ENCODE measurements at regions not wholly inside any gene's neighbourhood (a gene's known extent, or its start where the extent isn't known, plus 50 kb on each side); places are given as distances from the start of the nearest gene placed in this dataset.

GRCh38 chr16:88303405-88303804 lies 79.4 kb upstream of the ZNF469 start:
- Histone ChIP-seq H4K8ac (ENCODE audit: extremely low read depth, insufficient read depth, low read length) (no peak overlapping the region), H3K4me1 (replicated peaks in 1 of 4; ENCODE audit: control insufficient read depth in 3 of 4, insufficient read depth in 4 of 4, low read length in 3 of 4) (no peaks in the 10 kb centered on the region; a peak in 1 of 7 replicates), H3K79me2 (ENCODE audit: control insufficient read depth in 1 of 2, insufficient read depth in 2 of 2, low read length in 2 of 2) (no peaks in the 10 kb centered on the region), H3K36me3 (ENCODE audit: control insufficient read depth in 2 of 4, insufficient read depth in 4 of 4, low read length in 3 of 4) (no peaks in the 10 kb centered on the region; a peak in 1 of 8 replicates), H3K4me2 (ENCODE audit: insufficient read depth in 1 of 2, low read depth in 2 of 2, low read length in 2 of 2) (no peak overlapping the region), H3K18ac (ENCODE audit: extremely low read depth, low read length) (no peak overlapping the region), H4K91ac (replicated peaks; ENCODE audit: insufficient read length, low read length) (no peak overlapping the region), H3K9me3 (ENCODE audit: insufficient read depth in 2 of 2, low read depth in 1 of 2, low read length in 1 of 2) (peaks cover 6 to 14% of the 10 kb centered on the region in 2 experiments; a peak in 2 of 4 replicates), H2BK5ac (ENCODE audit: low read depth, low read length) (no peak overlapping the region), H3K27ac (ENCODE audit: low read depth, low read length) (no peak overlapping the region), H4K20me1 (replicated peaks in 1 of 2; ENCODE audit: control insufficient read depth in 1 of 2, insufficient read depth in 2 of 2, low read length in 2 of 2) (peaks cover 0 to 5% of the 10 kb centered on the region in 2 experiments), H2BK120ac (replicated peaks; ENCODE audit: low read depth, low read length) (no peak overlapping the region), H2AFZ (ENCODE audit: low read length) (no peak overlapping the region), H3K4me3 (ENCODE audit: extremely low read depth in 1 of 4, insufficient read depth in 2 of 4, low read depth in 3 of 4, low read length in 4 of 4) (no peak overlapping the region), H3K14ac (ENCODE audit: insufficient read length) (no peak overlapping the region), H2BK12ac (ENCODE audit: low read depth, low read length) (no peak overlapping the region), H3K27me3 (replicated peaks in 1 of 4; ENCODE audit: control insufficient read depth in 3 of 4, extremely low read depth in 1 of 4, insufficient read depth in 3 of 4, low read length in 3 of 4) (no peaks in the 10 kb centered on the region), H3K9ac (replicated peaks in 1 of 4; ENCODE audit: extremely low read depth in 1 of 4, low read depth in 3 of 4, low read length in 3 of 4) (no peak overlapping the region), H3K56ac (replicated peaks; ENCODE audit: insufficient read length, low read depth, low read length) (no peak overlapping the region), H2BK20ac (ENCODE audit: low read length) (no peak overlapping the region), H2AK5ac (ENCODE audit: low read depth, low read length) (no peak overlapping the region), H3K23ac (ENCODE audit: insufficient read length) (no peak overlapping the region), H3K23me2 (ENCODE audit: low read depth, low read length) (no peaks in the 10 kb centered on the region), H2BK15ac (ENCODE audit: low read length) (no peak overlapping the region), H3K79me1 (ENCODE audit: low read depth, low read length) (peaks cover 3% of the 10 kb centered on the region; the same call in 1 of the 2 replicates), H4K5ac (ENCODE audit: insufficient read length, low read depth, low read length) (no peak overlapping the region), H3K4ac (replicated peaks; ENCODE audit: insufficient read length, low read depth, low read length) (no peak overlapping the region)
- TF ChIP-seq TEAD4 (IDR thresholded peaks at IDR 0.05; ENCODE audit: low read depth, low read length) (no peak), RNF2 (IDR thresholded peaks at IDR 0.05; ENCODE audit: borderline replicate concordance, low read depth, low read length, missing control alignments, poor library complexity, severe bottlenecking) (no peak), SUZ12 (IDR thresholded peaks at IDR 0.05; ENCODE audit: low read length) (no peak), SRF (IDR thresholded peaks at IDR 0.05; ENCODE audit: low read depth, low read length) (no peak), TBP (IDR thresholded peaks at IDR 0.05; ENCODE audit: low read depth, low read length) (no peak), CREB1 (IDR thresholded peaks at IDR 0.05) (no peak), CBX8 (IDR thresholded peaks at IDR 0.05; ENCODE audit: borderline replicate concordance, low read depth, low read length) (no peak), EGR1 (IDR thresholded peaks at IDR 0.05; ENCODE audit: borderline replicate concordance, low read depth, low read length) (no peak), CHD2 (IDR thresholded peaks at IDR 0.05; ENCODE audit: low read length) (no peak)
- WGBS, 2 experiments (ENCODE audit: extremely low coverage in 1 of 2, insufficient coverage in 1 of 2, insufficient read length in 1 of 2, insufficient replicate concordance in 2 of 2, low coverage in 1 of 2, low lambda C conversion rate in 2 of 2, missing lambda C conversion rate in 1 of 2): 91% methylated on average over 6 of the region's 6 CpGs; no CpG with 5 or more reads in 1 of the 2 experiments
- FAIRE-seq (no peak), DNase-seq (ENCODE audit: low read depth in 1 of 2, low spot score in 2 of 2) (no peak)
- ChIA-PET CTCF (ENCODE audit: partially characterized antibody) (no interaction called here), POLR2A (ENCODE audit: partially characterized antibody) (no interaction called here)

Measured in H1 (cell line).